GM12878 (cell line): ENCODE measurements at regions not wholly inside any gene's neighbourhood (a gene's known extent, or its start where the extent isn't known, plus 50 kb on each side); places are given as distances from the start of the nearest gene placed in this dataset.

Experiments
- CEBPB ChIP-seq, 2 experiments: fragments of 150-350 bp in 1 of 2; IDR thresholded peaks; 2 replicates each; pipeline ENCODE4 v1.6.1; 2012 to 2014; ENCODE audit warnings: low read depth in 2 of 2, low read length in 2 of 2, borderline replicate concordance in 1 of 2, inconsistent platforms in 1 of 2
- CREB1 ChIP-seq: IDR thresholded peaks from 2 replicates; pipeline ENCODE4 v1.6.1; 2012; ENCODE audit warnings: low read depth, mild to moderate bottlenecking, inconsistent platforms
- NFYA ChIP-seq: IDR thresholded peaks from 2 replicates; pipeline ENCODE4 v1.6.1; 2011; ENCODE audit warnings: low read depth, mild to moderate bottlenecking, low read length, improper control_type of control experiment, borderline replicate concordance
- POLR2A ChIP-seq: IDR thresholded peaks from 2 replicates; pipeline ENCODE4 v1.6.1; 2011; ENCODE audit warnings: low read depth, mild to moderate bottlenecking, low read length
- POLR2AphosphoS5 ChIP-seq: IDR thresholded peaks from 2 replicates; pipeline ENCODE4 v1.6.1; 2011; ENCODE audit warnings: mild to moderate bottlenecking, low read length, inconsistent platforms
- TARDBP ChIP-seq: IDR thresholded peaks from 2 replicates; pipeline ENCODE4 v1.6.1; 2016; ENCODE audit warnings: borderline replicate concordance
- TF ChIP-seq, protein P1 (sequence below): IDR thresholded peaks from 2 replicates; pipeline ENCODE4 v1.6.1; 2011; ENCODE audit warnings: low read depth, mild to moderate bottlenecking, low read length, moderate library complexity, borderline replicate concordance; ENCODE audit errors: extremely low read depth

DNA sequence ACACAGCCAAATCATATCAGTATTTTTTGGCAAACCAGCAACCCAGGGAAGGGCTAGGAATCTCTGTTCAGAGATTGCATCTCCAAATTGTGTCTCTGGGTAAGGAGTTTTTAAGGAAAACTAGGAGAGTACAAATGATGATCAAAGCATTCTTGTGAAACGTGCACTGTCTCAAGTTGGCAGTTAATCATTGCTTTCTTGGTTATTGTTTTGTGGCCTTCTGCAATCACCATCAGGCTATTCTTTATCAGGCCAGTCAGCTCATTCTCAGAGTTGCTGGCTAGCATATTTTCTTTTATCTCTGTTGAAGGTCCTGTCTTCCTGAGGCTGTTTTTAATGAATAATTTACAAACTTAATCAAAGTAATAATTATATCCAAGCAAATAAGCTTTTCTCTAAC is 129.1 kb upstream of the CCDC179 start:
- no peak for TF ChIP-seq CEBPB (IDR thresholded peaks at IDR 0.05; ENCODE audit: borderline replicate concordance in 1 of 2, low read depth in 2 of 2, low read length in 2 of 2)
- TF ChIP-seq NFYA = no peak
- TF ChIP-seq CREB1 = no peak
- TF ChIP-seq, protein P1, sequence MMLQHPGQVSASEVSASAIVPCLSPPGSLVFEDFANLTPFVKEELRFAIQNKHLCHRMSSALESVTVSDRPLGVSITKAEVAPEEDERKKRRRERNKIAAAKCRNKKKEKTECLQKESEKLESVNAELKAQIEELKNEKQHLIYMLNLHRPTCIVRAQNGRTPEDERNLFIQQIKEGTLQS = no peak
- TF ChIP-seq POLR2AphosphoS5 = no peak
- no peak for TF ChIP-seq POLR2A
- TF ChIP-seq TARDBP = no peak
